Fibroblast of skin of scalp (primary cell): ENCODE measurements at regions not wholly inside any gene's neighbourhood (a gene's known extent, or its start where the extent isn't known, plus 50 kb on each side); places are given as distances from the start of the nearest gene placed in this dataset.

Experiments
- DNase-seq: peaks from one replicate; pipeline ENCODE4 v3.0.0-alpha.2; 2013

- DNase-seq: peak; percentile 75
These were observed 186.5 kb upstream of the WWC1 start for GRCh38 chr5:168104811-168105481.

- DNase-seq: peak; percentile 85
These were observed 185.3 kb upstream of the WWC1 start for GRCh38 chr5:168106008-168106761.

GRCh38 chr5:168109441-168109840 lies 182.0 kb upstream of the WWC1 start:
- peak; percentile 74 for DNase-seq

- no peak for DNase-seq
These were observed 181.1 kb upstream of the WWC1 start for GRCh38 chr5:168110384-168110783.

GRCh38 chr5:168110870-168111832 lies 180.3 kb upstream of the WWC1 start:
- no peak for DNase-seq

GRCh38 chr5:168114444-168115017 lies 176.9 kb upstream of the WWC1 start:
- peak; percentile 66 for DNase-seq

DNA sequence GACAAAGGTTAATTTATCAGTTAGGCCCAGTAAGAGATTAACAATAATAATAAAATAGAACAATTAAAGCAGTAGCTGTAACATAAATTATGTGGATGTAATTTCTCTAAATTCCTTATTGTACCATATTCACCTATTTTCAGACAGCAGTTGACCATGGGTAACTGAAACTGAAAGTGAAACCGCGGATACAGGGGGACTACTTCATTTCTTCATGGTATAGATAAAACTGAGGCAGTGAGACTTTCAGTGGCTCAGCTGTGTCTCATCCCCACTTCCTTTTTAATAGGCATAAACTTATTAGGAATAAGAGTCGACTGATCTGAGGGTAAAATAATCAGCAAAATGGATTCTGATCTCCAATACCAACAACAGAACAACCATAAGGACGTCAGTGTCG lies 174.0 kb upstream of the WWC1 start:
- no peak for DNase-seq

- DNase-seq: no peak
These were observed 173.3 kb upstream of the WWC1 start for GRCh38 chr5:168118042-168118668.

DNA sequence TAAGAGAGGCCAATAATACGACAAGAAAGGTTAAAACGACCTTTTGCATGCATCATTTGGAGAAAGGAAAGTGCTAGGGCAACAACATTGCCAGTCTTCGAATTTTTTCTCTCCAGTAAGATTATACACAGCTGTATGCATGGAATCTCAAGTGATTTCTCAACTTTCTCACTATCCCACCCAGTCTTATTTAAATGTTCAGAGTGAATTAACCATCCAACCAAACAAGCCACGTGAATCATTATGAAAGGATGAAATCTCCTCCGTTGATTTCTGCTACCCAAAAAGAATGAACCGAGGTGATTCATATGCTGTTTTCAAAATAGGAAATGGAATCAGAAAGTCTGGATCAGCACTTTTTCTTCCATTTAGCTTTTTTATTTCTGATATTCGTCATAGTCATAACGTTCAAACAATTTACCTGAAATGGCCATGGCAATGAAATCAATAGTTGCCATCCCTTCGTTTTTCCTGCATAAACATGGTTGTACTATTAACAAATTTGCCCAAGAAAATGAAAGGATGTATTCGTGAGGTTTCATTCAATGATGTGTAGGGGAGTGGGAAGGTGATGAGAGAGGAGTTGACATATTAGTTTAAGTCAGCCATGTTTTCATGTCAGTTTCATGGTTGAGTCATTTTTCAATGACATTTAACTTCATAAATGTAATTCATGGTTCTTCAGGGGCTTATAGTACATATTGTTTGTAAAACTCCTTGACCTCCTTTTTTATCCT lies 170.9 kb upstream of the WWC1 start:
- DNase-seq: peak; percentile 38

- DNase-seq: no peak
These were observed 170.3 kb upstream of the WWC1 start for GRCh38 chr5:168121138-168121494.

- no peak for DNase-seq
These were observed 167.6 kb upstream of the WWC1 start for GRCh38 chr5:168123631-168124528.

GRCh38 chr5:168125445-168126199 lies 165.8 kb upstream of the WWC1 start:
- no peak for DNase-seq

DNA sequence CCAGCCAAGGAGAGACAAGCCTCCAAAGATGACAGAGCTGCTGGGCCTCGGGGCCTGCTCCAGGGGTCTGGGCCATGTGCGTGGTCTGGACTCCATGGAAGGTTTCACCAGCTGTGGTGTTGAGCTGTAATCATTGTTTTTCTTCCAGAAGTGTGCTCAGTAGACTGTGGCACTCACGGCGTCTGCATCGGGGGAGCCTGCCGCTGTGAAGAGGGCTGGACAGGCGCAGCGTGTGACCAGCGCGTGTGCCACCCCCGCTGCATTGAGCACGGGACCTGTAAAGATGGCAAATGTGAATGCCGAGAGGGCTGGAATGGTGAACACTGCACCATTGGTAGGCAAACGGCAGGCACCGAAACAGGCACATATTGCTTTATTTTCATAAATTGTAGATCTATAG lies 164.8 kb upstream of the WWC1 start:
- DNase-seq: no peak

DNA sequence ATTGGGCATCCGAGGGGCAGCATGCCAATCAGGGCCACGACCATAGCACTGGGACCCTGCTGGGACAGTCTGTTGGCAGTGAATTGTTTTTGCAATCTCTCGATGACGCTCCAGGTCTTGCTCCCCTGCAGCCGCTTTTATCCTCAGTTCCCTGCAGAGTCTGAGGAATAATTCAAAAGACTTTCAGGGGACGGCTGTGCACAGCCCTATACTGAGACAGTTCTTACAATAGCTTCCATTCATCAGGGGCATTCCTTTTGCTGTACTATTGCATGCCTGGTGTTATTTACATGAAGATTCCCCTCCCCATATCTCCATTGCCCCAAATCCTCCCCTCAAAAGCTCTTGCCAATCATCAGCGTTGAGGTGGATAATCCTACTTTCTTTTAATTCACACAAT lies 163.3 kb upstream of the WWC1 start:
- no peak for DNase-seq

DNA sequence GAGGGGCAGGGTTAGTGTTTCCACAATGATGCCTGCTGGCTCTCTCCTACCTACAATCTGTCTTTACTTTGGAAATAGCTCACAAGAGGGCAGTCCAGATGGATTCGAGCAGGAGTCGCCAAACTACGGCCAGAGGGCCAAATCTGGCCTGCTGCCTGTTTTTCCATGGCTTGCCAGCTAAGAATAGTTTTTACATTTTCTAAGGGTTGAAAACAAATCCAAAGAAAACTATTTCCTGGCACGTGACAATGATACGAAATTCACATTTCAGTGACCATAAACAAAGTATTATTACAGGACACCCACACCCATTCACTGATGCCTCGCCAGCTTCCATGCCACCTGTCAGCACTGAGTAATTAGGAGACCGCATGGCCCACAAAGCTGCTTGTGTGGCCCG lies 162.9 kb upstream of the WWC1 start:
- DNase-seq: no peak

GRCh38 chr5:168131519-168131918 lies 159.9 kb upstream of the WWC1 start:
- DNase-seq: no peak

DNA sequence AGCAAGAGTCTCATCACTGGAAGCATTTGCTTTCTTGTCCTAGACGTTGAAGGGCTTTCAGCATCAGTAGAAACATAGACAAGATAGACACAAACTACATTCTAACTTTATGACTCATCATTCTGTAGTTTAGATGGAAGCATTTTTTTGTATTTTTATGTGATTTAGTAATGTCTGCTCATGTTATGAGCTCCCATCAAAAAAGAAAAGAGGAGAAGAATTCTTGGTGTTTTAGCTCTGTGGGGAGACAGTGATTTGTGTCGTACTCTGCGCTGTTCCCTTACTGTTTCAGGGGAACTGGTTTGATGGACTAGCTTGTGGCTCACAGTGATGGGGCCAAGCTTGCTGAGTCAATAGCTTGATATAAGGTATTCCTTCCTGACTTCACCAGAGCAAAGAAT lies 159.2 kb upstream of the WWC1 start:
- DNase-seq: peak; percentile 79

DNA sequence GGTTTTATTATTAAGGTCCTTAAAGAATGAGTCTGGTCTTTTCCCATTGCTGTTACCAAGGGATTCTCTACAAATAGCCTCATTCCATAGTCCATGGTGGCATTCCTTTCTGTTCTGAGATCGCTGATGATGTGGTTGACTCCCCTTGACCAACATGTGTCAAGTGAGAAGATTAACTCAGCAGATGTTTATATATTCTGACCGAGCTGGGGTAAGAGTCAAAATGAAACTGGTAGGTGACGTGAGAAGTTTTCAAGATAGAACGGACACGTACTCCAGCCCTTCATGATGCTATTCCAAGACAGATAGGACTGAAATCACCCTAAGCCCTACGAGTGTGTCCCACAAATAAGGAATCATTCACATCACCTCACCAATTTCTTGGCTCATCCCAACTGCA lies 155.5 kb upstream of the WWC1 start:
- DNase-seq: no peak

- DNase-seq: no peak
These were observed 155.1 kb upstream of the WWC1 start for GRCh38 chr5:168136340-168136739.

GRCh38 chr5:168137265-168137664 lies 154.2 kb upstream of the WWC1 start:
- DNase-seq: no peak
